ENCODE measurements at regions not wholly inside any gene's neighbourhood (a gene's known extent, or its start where the extent isn't known, plus 50 kb on each side); places are given as distances from the start of the nearest gene placed in this dataset.

GRCh38 chr12:91921555-91921954 lies 224.1 kb downstream of the BTG1 start:
- TF ChIP-seq CTCF (IDR thresholded peaks at IDR 0.05) (no peak), POLR2A (IDR thresholded peaks at IDR 0.05) (no peak)

All from right lobe of liver (tissue), 4 donors.